GM12873 (cell line): ENCODE measurements at regions not wholly inside any gene's neighbourhood (a gene's known extent, or its start where the extent isn't known, plus 50 kb on each side); places are given as distances from the start of the nearest gene placed in this dataset.

Experiments
- TF ChIP-seq, protein P1 (sequence below): IDR thresholded peaks from 2 replicates; pipeline ENCODE4 v1.5.1; 2012; ENCODE audit warnings: low read depth, mild to moderate bottlenecking, moderate library complexity, low read length, control low read depth; ENCODE audit not compliant: insufficient read depth; ENCODE audit errors: missing control alignments

- TF ChIP-seq, protein P1, sequence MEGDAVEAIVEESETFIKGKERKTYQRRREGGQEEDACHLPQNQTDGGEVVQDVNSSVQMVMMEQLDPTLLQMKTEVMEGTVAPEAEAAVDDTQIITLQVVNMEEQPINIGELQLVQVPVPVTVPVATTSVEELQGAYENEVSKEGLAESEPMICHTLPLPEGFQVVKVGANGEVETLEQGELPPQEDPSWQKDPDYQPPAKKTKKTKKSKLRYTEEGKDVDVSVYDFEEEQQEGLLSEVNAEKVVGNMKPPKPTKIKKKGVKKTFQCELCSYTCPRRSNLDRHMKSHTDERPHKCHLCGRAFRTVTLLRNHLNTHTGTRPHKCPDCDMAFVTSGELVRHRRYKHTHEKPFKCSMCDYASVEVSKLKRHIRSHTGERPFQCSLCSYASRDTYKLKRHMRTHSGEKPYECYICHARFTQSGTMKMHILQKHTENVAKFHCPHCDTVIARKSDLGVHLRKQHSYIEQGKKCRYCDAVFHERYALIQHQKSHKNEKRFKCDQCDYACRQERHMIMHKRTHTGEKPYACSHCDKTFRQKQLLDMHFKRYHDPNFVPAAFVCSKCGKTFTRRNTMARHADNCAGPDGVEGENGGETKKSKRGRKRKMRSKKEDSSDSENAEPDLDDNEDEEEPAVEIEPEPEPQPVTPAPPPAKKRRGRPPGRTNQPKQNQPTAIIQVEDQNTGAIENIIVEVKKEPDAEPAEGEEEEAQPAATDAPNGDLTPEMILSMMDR: no peak
Observed at GRCh38 chr1:163013826-163014600, 55.1 kb upstream of the RGS4 start.

DNA sequence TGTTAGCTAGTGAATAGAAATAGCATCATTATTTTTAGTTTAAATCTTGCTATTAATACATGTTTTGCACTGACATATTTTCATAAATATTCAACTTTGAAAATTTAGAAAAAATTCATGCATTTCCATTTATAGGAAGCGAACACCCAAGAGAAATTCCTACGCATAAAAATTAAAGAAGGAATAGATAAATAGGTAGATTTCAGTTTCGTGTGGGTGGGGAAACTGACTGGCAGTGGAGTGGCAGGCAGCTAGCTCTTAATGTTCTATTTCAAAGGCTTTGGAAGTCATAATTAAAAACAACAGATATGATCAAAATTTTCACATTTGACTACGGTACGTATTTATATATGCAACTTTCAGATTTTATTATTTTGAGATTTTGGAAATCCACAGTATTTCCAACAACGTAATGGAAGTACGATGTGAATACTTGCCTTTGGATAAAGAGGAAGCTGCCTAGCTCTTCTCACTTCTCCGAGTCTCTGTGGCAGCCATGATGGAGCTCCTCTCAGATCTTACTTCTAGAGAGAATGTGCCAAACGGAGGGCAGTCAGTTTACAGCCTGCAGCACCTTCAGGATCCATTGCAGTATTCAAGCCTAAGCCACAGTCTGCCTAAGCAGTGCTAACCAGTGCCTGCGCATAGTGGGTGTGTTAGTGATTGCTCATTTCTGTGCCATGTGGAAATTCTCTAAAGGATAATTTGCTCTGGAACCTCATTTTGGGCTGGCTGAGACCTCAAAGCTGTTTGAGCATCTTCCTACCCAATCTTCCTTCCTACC lies 62.9 kb upstream of the RGS4 start:
- TF ChIP-seq, protein P1: no peak

DNA sequence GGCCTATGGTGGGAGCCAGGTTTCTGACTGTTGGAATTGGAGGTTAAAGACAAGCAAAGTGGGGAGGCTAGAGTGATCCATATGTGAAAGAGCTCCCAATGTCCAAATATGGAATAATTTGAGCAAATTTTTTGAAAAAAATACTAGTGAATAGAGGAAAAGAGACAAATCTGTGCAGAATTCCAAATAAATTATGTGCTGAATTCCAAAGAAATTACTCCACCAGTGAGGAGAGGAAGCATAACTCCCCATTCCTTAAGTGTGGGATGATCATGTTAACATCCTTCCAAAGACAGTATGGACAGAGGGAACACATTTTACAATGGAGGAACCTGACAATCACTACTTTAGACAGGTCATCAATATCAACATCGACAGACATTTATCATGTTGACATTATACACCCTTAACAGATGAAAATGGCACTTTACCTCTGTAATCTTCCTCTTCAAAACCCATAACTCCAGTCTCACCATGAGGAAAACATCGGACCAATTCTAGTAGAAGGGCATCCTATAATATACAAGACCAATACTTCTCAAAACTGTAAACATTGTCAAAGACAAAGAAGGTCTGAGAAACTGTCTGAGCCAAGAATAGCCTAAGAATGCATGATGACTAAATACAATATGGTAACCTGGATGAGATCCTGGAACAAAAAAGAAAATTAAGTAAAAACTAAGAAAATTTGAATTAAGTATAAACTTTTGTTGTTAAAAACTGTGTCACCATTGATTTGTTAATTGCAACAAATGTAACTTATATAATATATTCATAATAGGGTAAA lies 71.5 kb upstream of the RGS4 start:
- TF ChIP-seq, protein P1: no peak

GRCh38 chr1:162996261-162996660 lies 72.9 kb upstream of the RGS4 start:
- TF ChIP-seq, protein P1: no peak

DNA sequence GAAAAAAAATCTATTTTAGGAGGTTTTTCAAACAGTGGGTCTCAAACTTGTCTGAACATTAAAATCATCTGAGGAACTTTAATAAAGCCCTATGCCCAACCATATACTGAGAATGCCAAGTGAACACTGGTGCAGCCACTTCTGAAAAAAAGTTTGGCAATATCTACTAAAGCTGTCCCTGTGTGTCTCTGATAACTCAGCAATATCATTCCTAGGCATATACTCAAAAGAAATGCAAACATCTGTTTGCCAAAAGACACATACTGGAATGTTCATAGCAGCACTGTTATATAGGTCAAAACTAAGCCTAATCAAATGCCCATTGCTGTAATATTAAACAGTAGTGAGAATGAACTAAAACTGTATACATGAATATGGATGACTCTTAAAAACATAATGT lies 74.2 kb upstream of the RGS4 start:
- TF ChIP-seq, protein P1: no peak

- TF ChIP-seq, protein P1: no peak
Observed at GRCh38 chr1:162993846-162994245, 75.3 kb upstream of the RGS4 start.

DNA sequence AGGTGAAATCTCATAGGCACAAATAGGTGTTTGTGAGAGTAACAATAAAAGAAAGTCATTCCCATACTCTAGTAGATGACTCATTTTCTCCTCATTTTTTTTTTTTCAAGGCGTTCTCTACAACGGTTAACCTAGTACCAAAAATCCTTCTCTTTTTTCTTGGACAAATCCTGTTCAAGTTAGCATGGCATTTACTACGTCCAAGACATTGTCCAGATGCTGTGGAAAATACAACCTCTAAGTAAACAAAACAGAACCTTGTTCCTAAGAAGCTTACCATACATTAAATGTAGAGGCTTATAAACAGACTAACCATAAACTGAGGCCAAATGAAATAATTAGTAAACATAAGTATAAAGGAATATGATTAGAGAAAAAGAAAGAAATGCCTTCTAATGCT lies 76.2 kb upstream of the RGS4 start:
- TF ChIP-seq, protein P1: no peak
